Activated naive CD4-positive, alpha-beta T cell (primary cell): ENCODE measurements at regions not wholly inside any gene's neighbourhood (a gene's known extent, or its start where the extent isn't known, plus 50 kb on each side); places are given as distances from the start of the nearest gene placed in this dataset.

Experiments used
- DNase-seq, 4 experiments: peaks; one replicate each; lab custom pipeline; 2025; lab: John Stamatoyannopoulos, UW

DNA sequence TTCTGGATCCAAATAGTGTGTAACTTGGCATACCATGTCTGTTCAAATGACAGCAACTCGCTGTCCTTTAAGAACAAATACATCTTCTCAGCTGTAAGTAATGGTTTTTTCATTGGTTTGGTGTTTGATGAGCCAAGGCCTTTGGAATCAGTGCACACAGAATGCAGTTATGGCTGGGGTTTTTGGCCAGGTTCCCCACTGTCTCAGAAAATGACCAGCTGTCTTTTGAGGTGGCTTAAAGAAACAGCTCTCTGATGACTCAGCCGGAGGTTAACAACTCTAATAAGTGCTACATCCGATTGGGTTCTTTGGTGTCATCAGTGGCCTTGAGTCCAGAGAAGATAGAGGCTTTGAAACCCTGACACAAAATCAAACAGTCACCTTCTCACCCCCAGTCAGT is 688.4 kb downstream of the REEP3 start:
- no peak for DNase-seq

DNA sequence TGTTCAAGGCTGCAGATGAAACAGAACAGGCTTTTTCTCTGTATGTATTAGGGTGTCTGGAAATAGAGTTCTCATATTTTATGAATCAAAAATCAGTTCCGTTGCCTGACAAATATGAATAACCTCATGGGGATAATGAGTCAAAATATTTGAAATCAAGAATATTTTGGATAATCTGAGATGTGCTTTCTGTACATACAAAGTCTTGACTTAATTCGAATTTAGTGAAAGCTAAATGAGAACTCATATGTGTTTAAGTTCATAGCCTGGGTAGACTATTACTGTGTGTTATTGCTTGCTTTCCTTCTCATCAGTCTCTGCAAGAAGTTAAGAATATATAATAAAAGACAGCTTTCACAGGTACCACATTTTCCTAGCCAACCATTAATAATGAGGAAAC is 689.0 kb downstream of the REEP3 start:
- DNase-seq = no peak

GRCh38 chr10:64211466-64211865 is 690.3 kb downstream of the REEP3 start:
- no peak for DNase-seq

DNA sequence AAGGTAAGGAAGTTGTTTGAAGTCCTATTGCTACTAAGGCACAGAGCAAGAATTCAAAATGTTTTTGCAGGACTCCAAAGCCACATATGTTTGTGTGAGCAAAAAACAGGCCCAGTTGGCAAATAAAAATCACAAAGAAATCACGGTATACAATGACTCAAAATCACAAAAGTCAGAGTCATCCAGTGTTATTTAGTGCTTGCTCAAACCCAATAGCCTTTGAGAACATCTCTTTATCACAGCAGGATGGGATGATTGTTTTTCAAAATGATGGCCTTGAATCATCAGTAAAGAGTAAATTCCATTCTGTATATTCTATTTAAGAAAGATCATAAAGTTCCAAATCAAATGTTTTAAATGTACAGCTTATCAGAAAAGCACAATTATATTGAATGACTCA is 693.9 kb downstream of the REEP3 start:
- DNase-seq = no peak

DNA sequence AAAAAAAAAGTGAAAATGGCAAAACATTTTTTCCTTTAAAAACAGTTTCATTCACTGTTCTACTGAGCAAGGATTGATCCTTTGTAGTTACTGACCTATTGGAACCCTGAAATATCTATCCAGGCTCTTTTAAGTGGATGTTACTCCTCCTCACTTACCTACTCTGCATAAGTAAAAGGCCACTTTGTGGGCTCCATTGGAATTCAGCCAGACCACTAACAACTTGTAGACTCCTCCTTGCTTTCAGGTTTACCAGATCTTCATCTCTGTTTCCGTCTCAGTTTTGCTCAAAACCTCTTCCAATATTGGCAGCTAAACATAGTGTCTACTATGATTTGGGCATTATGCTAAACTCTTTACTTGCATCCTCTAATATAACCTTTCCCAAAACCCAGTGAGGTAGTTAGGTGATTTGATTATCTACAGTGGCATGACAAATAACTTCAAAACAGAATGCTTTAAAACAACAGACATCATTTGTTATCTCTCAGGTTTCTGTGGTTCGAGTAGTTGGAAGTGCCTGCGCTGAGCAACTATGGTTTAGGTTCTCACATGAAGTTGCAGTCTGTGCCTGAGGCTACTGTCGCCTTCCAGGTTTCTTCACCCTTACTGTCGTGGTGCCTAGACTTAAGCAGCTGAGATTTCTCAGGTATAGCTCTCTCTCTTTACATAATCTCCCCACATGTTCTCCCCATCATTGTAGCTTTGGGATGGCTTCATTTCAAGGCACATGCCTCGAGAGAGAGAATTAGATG is 698.2 kb downstream of the REEP3 start:
- no peak for DNase-seq

- DNase-seq = no peak
Measured at GRCh38 chr10:64234489-64234888, 713.3 kb downstream of the REEP3 start.

- DNase-seq = no peak
Measured at GRCh38 chr10:64257704-64258103, 736.5 kb downstream of the REEP3 start.

DNA sequence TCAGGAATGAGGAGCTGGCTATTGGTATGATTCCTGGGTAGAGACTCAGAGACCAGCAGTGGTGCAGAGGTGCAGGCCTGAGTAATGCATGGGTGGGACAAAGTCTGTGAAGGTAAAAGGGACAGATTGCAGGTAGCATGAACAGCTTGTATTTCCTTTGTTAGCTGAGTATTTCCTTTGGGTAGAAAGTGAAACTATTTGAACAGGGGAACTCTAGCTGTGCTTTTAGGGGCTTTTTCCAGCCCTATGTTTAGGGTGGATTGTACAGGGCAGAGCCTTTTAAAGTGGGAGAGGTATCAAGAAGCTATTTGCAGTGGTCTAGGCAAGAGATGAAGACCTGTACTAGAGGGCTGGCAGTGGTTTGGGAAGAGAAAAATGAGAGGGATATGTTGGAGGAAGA is 739.9 kb downstream of the REEP3 start:
- DNase-seq = no peak

- no peak for DNase-seq
Measured at GRCh38 chr10:64261676-64262075, 740.5 kb downstream of the REEP3 start.

DNA sequence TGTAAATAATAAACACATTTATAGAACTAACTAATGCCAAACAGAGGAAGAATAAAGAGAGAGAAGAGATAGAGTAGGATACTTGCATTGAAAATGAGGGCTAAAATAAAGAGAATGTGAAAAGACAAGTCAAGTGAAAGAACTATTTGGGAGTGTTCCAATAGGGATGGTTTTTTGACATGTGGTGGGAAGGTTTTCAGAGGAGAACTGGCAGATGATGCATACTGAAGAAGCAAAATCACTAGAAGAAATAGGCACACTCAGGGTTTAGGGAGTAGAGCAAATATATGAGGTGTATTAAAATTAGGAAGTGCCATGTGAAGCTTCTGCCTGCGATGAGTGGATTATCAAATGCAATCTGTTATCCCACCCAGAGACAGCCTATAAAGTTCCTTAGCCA is 744.8 kb downstream of the REEP3 start:
- no peak for DNase-seq

DNA sequence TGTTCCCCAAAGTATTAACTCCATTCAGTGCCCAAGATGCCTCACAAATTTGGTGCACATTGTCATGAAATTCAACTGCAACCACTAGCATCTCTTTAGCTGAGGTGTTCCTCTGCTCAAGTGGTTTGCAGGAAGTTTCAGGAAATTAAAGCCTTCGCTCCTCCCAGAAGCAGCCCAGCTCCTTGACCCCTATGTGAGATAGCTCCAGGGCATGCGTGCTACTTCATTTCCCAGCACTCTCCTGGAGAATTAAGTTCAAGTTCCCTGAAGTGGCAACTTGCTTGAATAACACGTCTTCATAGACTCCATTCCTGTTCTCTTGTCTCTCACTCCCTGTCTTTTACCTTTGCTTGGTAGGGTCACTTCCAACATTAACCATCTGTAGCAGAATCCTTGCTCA is 750.3 kb downstream of the REEP3 start:
- DNase-seq = no peak

- DNase-seq = no peak
Measured at GRCh38 chr10:64271983-64272382, 750.8 kb downstream of the REEP3 start.

DNA sequence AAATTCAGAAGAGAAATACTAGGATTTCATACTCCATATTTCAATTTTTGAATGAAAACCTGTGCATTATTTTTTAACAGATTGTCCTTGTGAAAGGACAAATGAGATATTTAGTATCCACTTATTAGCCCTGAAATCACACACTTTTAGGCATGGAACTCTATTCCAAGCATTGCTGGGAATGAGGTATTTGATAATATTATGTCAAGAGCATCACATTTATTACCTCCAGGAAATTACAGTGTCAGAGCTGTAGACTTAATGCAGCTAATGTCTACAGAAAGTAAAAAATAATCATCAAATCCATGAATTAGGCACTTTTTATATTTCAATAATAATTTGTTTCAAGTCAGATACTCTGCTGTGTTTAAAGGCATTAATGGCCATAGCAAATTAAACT is 753.8 kb downstream of the REEP3 start:
- no peak for DNase-seq

- DNase-seq = no peak
Measured at GRCh38 chr10:64275774-64276173, 754.6 kb downstream of the REEP3 start.

DNA sequence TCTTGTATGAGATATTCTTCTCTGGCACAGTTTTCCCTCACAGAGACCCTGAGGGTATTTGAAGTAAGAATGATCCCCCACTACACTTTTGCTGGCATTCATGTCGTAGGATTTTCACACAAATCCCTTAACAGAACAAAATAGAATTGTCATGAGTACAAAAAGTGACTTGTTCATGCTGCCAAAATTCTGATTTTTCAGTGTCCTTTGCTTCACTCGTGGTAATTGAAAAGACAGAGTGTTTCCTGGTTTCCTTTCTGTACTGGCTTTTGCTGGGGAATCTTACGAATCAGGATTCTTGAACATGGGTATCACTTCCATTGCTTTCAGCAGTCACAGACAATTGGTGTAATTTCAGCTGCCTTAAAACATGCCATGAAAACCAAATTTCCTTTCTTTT is 756.3 kb downstream of the REEP3 start:
- DNase-seq = no peak

DNA sequence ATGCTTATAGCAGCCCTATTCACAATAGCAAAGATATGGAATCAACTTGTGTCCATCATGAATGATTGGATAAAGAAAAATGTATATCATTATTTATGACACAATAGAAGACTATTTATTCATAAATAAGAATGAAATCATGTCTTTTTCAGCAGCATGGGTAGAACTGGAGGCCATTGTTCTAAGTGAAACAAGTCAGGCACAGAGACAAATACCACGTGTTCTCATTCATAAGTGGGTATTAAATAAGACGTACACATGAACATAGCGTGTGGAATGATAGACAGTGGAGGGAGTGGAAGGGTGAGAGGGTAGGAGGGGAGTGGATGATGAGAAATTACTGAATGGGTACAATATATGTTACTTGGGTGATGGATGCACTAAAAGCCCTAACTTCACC is 762.4 kb downstream of the REEP3 start:
- no peak for DNase-seq

DNA sequence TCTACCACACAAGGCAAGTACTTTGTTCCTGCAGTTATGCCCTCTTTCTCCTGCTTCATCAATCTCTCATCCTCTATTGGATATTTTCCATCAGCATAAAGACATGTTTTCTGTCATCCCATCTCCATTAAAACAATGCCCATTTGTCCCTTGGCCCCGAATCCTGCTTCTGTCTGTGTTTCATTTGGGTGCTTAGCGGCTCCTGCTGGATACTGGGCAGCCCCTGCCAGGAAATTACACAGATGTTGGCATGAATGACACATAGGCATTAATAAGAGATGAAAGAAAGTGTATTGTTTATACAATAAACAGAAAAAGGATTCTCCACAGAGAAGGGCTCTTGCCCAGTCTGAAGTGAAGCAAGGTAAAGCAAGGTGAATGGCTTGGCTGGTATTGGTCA is 765.3 kb downstream of the REEP3 start:
- no peak for DNase-seq

GRCh38 chr10:64288404-64288803 is 767.2 kb downstream of the REEP3 start:
- DNase-seq = no peak

GRCh38 chr10:64303566-64303965 is 782.4 kb downstream of the REEP3 start:
- DNase-seq = no peak

GRCh38 chr10:64306729-64307327 is 785.6 kb downstream of the REEP3 start:
- DNase-seq = no peak

DNA sequence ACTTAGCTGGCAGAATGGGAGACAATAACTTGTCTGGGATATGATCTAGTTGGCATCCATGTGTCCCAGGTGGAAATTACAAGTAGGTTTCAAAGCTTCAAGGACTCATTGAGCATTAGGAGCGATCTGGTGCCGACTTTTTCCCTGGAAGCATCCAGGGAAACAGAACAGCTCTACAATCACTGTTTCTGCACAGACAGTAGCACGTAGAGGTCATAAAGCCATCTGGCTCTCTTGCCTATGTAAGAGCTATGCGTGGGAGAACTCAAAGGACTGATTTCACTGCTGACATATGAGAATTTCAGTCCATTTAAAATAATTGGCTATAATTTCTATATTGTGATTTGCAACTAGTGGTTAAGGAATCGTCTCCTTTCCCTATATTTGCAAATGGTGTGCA is 791.7 kb downstream of the REEP3 start:
- DNase-seq = no peak

- DNase-seq = no peak
Measured at GRCh38 chr10:64313967-64314366, 792.8 kb downstream of the REEP3 start.

- no peak for DNase-seq
Measured at GRCh38 chr10:64316416-64316815, 795.2 kb downstream of the REEP3 start.

DNA sequence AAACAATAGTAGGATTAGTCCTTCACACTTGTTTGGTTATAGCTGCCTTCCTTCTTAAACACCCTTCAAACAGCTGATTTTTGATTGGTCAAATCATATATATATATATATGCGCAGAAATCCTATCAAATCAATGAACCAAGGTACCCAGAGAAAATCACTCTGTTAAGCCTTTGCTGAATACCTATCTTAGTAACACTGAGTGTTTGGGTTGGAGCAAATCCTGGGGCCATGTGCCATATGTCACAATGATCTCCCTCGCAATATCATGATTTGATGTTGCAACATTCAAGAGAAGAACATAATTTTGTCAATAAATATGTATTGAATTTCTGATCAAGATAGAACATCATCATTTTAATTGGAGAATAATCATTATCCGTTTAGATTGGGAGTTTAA is 795.6 kb downstream of the REEP3 start:
- DNase-seq = no peak
